Right renal cortex interstitium (tissue), 3 donors: ENCODE measurements at regions not wholly inside any gene's neighbourhood (a gene's known extent, or its start where the extent isn't known, plus 50 kb on each side); places are given as distances from the start of the nearest gene placed in this dataset.

Experiments
- DNase-seq, 3 donors: peaks; one replicate each; pipeline ENCODE4 v3.0.0-alpha.2; 2013; ENCODE audit warnings: low read depth in 3 of 3, low spot score in 2 of 3

GRCh38 chr16:5850632-5851392, 753.2 kb upstream of the EEF2KMT start:
- DNase-seq: no peak

- no peak for DNase-seq
Measured at GRCh38 chr16:5845046-5845445, 747.5 kb upstream of the EEF2KMT start.

- DNase-seq: no peak
Measured at GRCh38 chr16:5841974-5842373, 744.4 kb upstream of the EEF2KMT start.

GRCh38 chr16:5838725-5839124, 741.1 kb upstream of the EEF2KMT start:
- DNase-seq: no peak

GRCh38 chr16:5838071-5838470, 740.5 kb upstream of the EEF2KMT start:
- no peak for DNase-seq

GRCh38 chr16:5837007-5837670, 739.5 kb upstream of the EEF2KMT start:
- no peak for DNase-seq

GRCh38 chr16:5835876-5836275, 738.3 kb upstream of the EEF2KMT start:
- DNase-seq: no peak

GRCh38 chr16:5826332-5826731, 728.7 kb upstream of the EEF2KMT start:
- no peak for DNase-seq

- DNase-seq: no peak
Measured at GRCh38 chr16:5820472-5820871, 722.9 kb upstream of the EEF2KMT start.

GRCh38 chr16:5815570-5816237, 718.1 kb upstream of the EEF2KMT start:
- DNase-seq: no peak

- DNase-seq: no peak
Measured at GRCh38 chr16:5801396-5801795, 703.8 kb upstream of the EEF2KMT start.

- no peak for DNase-seq
Measured at GRCh38 chr16:5793556-5793955, 696.0 kb upstream of the EEF2KMT start.

- DNase-seq: no peak
Measured at GRCh38 chr16:5791011-5791657, 693.5 kb upstream of the EEF2KMT start.

GRCh38 chr16:5790512-5790911, 692.9 kb upstream of the EEF2KMT start:
- no peak for DNase-seq

GRCh38 chr16:5789033-5789432, 691.4 kb upstream of the EEF2KMT start:
- DNase-seq: no peak

- DNase-seq: no peak
Measured at GRCh38 chr16:5781436-5781835, 683.8 kb upstream of the EEF2KMT start.

GRCh38 chr16:5776876-5777275, 679.3 kb upstream of the EEF2KMT start:
- DNase-seq: no peak

- DNase-seq: no peak
Measured at GRCh38 chr16:5775916-5776315, 678.3 kb upstream of the EEF2KMT start.

- no peak for DNase-seq
Measured at GRCh38 chr16:5770118-5770517, 672.5 kb upstream of the EEF2KMT start.

- DNase-seq: no peak
Measured at GRCh38 chr16:5769513-5769912, 671.9 kb upstream of the EEF2KMT start.

GRCh38 chr16:5768445-5768844, 670.9 kb upstream of the EEF2KMT start:
- DNase-seq: no peak
